ENCODE measurements at regions not wholly inside any gene's neighbourhood (a gene's known extent, or its start where the extent isn't known, plus 50 kb on each side); places are given as distances from the start of the nearest gene placed in this dataset.

DNA sequence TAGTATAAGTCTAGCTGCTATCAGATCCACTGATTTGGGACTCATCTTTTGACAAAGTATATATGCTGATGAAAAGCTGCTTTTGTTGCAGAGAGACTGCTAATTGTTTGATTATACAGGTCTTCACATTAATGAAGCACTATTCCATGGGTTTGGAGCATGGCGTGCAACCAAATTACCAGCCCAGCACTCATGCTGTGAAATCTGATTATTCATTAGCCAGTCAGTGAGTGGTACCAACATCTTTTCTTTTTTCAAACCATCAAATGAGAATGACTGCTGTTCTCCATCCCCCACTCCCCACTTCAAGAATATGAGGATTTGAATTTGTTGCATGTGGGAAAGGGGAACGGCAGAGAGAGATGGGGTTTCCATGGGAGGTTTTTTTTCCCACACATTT, 91.3 kb downstream of the ID4 start:
- TF ChIP-seq, protein P1, sequence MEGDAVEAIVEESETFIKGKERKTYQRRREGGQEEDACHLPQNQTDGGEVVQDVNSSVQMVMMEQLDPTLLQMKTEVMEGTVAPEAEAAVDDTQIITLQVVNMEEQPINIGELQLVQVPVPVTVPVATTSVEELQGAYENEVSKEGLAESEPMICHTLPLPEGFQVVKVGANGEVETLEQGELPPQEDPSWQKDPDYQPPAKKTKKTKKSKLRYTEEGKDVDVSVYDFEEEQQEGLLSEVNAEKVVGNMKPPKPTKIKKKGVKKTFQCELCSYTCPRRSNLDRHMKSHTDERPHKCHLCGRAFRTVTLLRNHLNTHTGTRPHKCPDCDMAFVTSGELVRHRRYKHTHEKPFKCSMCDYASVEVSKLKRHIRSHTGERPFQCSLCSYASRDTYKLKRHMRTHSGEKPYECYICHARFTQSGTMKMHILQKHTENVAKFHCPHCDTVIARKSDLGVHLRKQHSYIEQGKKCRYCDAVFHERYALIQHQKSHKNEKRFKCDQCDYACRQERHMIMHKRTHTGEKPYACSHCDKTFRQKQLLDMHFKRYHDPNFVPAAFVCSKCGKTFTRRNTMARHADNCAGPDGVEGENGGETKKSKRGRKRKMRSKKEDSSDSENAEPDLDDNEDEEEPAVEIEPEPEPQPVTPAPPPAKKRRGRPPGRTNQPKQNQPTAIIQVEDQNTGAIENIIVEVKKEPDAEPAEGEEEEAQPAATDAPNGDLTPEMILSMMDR (conservative IDR thresholded peaks at IDR 0.05; ENCODE audit: low read depth, low read length) = no peak
- TF ChIP-seq EZH2 (IDR thresholded peaks at IDR 0.05; ENCODE audit: low read length, unreplicated experiment) = no peak
